Mesenchymal stem cell (in vitro differentiated cells and primary cell): ENCODE measurements at regions not wholly inside any gene's neighbourhood (a gene's known extent, or its start where the extent isn't known, plus 50 kb on each side); places are given as distances from the start of the nearest gene placed in this dataset.

Experiments used
- DNase-seq: peaks from one replicate; pipeline ENCODE4 v3.0.0-alpha.2; 2013
- H2AFZ ChIP-seq: one replicate; pipeline ENCODE4 v1.6.1; 2013; ENCODE audit warnings: low read depth, mild to moderate bottlenecking, control low read depth, inconsistent platforms, low read length, moderate library complexity
- H2AK5ac ChIP-seq: 2 replicates; pipeline ENCODE4 v1.6.1; 2013; ENCODE audit warnings: low read length, moderate library complexity, mild to moderate bottlenecking, inconsistent platforms; ENCODE audit not compliant: severe bottlenecking
- H2BK120ac ChIP-seq: one replicate; pipeline ENCODE4 v1.6.1; 2013; ENCODE audit warnings: low read depth, mild to moderate bottlenecking, inconsistent platforms, low read length, moderate library complexity
- H2BK12ac ChIP-seq, 2 experiments: one replicate each; pipeline ENCODE4 v1.6.1; 2013; ENCODE audit warnings: inconsistent platforms in 2 of 2, low read length in 2 of 2, mild to moderate bottlenecking in 2 of 2, moderate library complexity in 2 of 2, control low read depth in 1 of 2
- H2BK15ac ChIP-seq: one replicate; pipeline ENCODE4 v1.6.1; 2013; ENCODE audit warnings: mild to moderate bottlenecking, low read depth, inconsistent platforms; ENCODE audit not compliant: poor library complexity, severe bottlenecking
- H2BK5ac ChIP-seq: 2 replicates; pipeline ENCODE4 v1.6.1; 2013; ENCODE audit warnings: low read depth, mild to moderate bottlenecking, low read length, control low read depth, inconsistent platforms; ENCODE audit not compliant: poor library complexity, severe bottlenecking
- H3K14ac ChIP-seq, 2 experiments: one replicate each; pipeline ENCODE4 v1.6.1; 2013; ENCODE audit warnings: inconsistent platforms in 2 of 2, low read length in 2 of 2, control low read depth in 1 of 2, mild to moderate bottlenecking in 1 of 2, moderate library complexity in 1 of 2
- H3K18ac ChIP-seq, 2 experiments: one replicate each; pipeline ENCODE4 v1.6.1; 2013; ENCODE audit warnings: inconsistent platforms in 2 of 2, low read length in 2 of 2, control low read depth in 1 of 2, low read depth in 1 of 2, mild to moderate bottlenecking in 1 of 2
- H3K23ac ChIP-seq, 2 experiments: one replicate each; pipeline ENCODE4 v1.6.1; 2013; ENCODE audit warnings: inconsistent platforms in 2 of 2, low read length in 2 of 2, mild to moderate bottlenecking in 2 of 2, moderate library complexity in 2 of 2, control low read depth in 1 of 2
- H3K27ac ChIP-seq: 2 replicates; pipeline ENCODE4 v1.5.1; 2013; ENCODE audit warnings: mild to moderate bottlenecking, moderate library complexity, low read length, control low read depth, inconsistent platforms; ENCODE audit not compliant: poor library complexity, severe bottlenecking
- H3K27me3 ChIP-seq, 2 experiments: 2 replicates each; pipeline versions ENCODE4 v1.6.1 to v1.7.0; 2013; ENCODE audit warnings: low read length in 2 of 2, mild to moderate bottlenecking in 2 of 2, moderate library complexity in 2 of 2, control low read depth in 1 of 2, inconsistent platforms in 1 of 2; ENCODE audit not compliant: control insufficient read depth in 1 of 2, insufficient read depth in 1 of 2
- H3K36me3 ChIP-seq, 2 experiments: 2 replicates each; pipeline versions ENCODE4 v1.6.1 to v1.7.0; 2013; ENCODE audit warnings: low read length in 2 of 2, control low read depth in 1 of 2, inconsistent platforms in 1 of 2, low read depth in 1 of 2, mild to moderate bottlenecking in 1 of 2; ENCODE audit not compliant: insufficient read depth in 2 of 2, control insufficient read depth in 1 of 2
- H3K4ac ChIP-seq, 2 experiments: one replicate each; pipeline ENCODE4 v1.6.1; 2013; ENCODE audit warnings: inconsistent platforms in 2 of 2, low read length in 2 of 2, mild to moderate bottlenecking in 2 of 2, moderate library complexity in 2 of 2, control low read depth in 1 of 2, low read depth in 1 of 2
- H3K4me1 ChIP-seq: 2 replicates; pipeline ENCODE4 v1.6.1; 2013; ENCODE audit warnings: low read depth, low read length, control low read depth; ENCODE audit not compliant: control insufficient read depth, insufficient read depth
- H3K4me2 ChIP-seq: 2 replicates; pipeline ENCODE4 v1.6.1; 2013; ENCODE audit warnings: low read length, mild to moderate bottlenecking, inconsistent platforms; ENCODE audit not compliant: poor library complexity, severe bottlenecking
- H3K4me3 ChIP-seq, 2 experiments: 2 replicates each; pipeline versions ENCODE4 v1.5.1 to v1.7.0; 2013; ENCODE audit warnings: low read length in 2 of 2, mild to moderate bottlenecking in 2 of 2, control low read depth in 1 of 2, low read depth in 1 of 2; ENCODE audit not compliant: insufficient read depth in 1 of 2
- H3K79me1 ChIP-seq: replicated peaks from 2 replicates; pipeline ENCODE4 v1.6.1; 2013; ENCODE audit warnings: mild to moderate bottlenecking, control low read depth, low read length, inconsistent platforms; ENCODE audit not compliant: poor library complexity, severe bottlenecking
- H3K9ac ChIP-seq: 2 replicates; pipeline ENCODE4 v1.7.0; 2013; ENCODE audit warnings: mild to moderate bottlenecking, low read length, moderate library complexity
- H3K9me3 ChIP-seq: 2 replicates; pipeline ENCODE4 v1.7.0; 2013; ENCODE audit warnings: mild to moderate bottlenecking, low read length; ENCODE audit not compliant: control insufficient read depth
- H4K8ac ChIP-seq: one replicate; pipeline ENCODE4 v1.6.1; 2013; ENCODE audit warnings: inconsistent platforms, mild to moderate bottlenecking, low read length, moderate library complexity
- H4K91ac ChIP-seq: one replicate; pipeline ENCODE4 v1.6.1; 2013; ENCODE audit warnings: mild to moderate bottlenecking, low read length, inconsistent platforms
- WGBS: methylation state at CpG from one replicate; pipeline ENCODE4 v1.1.7; 2013; ENCODE audit warnings: mixed read lengths; 5-methylcytosine and 5-hydroxymethylcytosine counted together

- H2AK5ac ChIP-seq: no peak overlapping the region
- H4K91ac ChIP-seq: no peak overlapping the region
- H2AFZ ChIP-seq: no peak overlapping the region
- H3K27me3 ChIP-seq: peaks cover 0 to 29% of the 10 kb centered on the region in 2 experiments
- no peak overlapping the region for H4K8ac ChIP-seq
- peak overlapping the region in 1 of 2 experiments; percentile 7 for H2BK12ac ChIP-seq
- H3K4me2 ChIP-seq: no peak overlapping the region
- H3K27ac ChIP-seq: no peak overlapping the region
- H2BK5ac ChIP-seq: no peak overlapping the region
- H3K23ac ChIP-seq: no peak overlapping the region
- no peak overlapping the region for H2BK120ac ChIP-seq
- no peak overlapping the region for H3K14ac ChIP-seq
- no peaks in the 10 kb centered on the region for H3K36me3 ChIP-seq
- H3K79me1 ChIP-seq: no peaks in the 10 kb centered on the region
- no peak overlapping the region for H3K9ac ChIP-seq
- no peaks in the 10 kb centered on the region for H3K9me3 ChIP-seq
- no peak for DNase-seq
- no peak overlapping the region for H3K4ac ChIP-seq
- H3K4me1 ChIP-seq: no peaks in the 10 kb centered on the region
- whole genome bisulfite sequencing: 68% methylated on average over 7 of the region's 7 CpGs
- H3K4me3 ChIP-seq: no peak overlapping the region
- peak overlapping the region; percentile 35 for H2BK15ac ChIP-seq
- no peak overlapping the region for H3K18ac ChIP-seq
Measured at GRCh38 chr9:87800456-87800855, 74.5 kb downstream of the CTSL start.

GRCh38 chr9:87801013-87801412 lies 75.1 kb downstream of the CTSL start:
- DNase-seq: no peak
- no peak overlapping the region for H2AFZ ChIP-seq
- H3K4me2 ChIP-seq: no peak overlapping the region
- no peaks in the 10 kb centered on the region for H3K4me1 ChIP-seq
- H2BK5ac ChIP-seq: no peak overlapping the region
- no peak overlapping the region for H3K14ac ChIP-seq
- H3K36me3 ChIP-seq: no peaks in the 10 kb centered on the region
- no peak overlapping the region for H4K91ac ChIP-seq
- H3K9ac ChIP-seq: no peak overlapping the region
- H3K4me3 ChIP-seq: no peak overlapping the region
- no peak overlapping the region for H2BK120ac ChIP-seq
- H2BK12ac ChIP-seq: no peak overlapping the region
- H2AK5ac ChIP-seq: no peak overlapping the region
- H3K79me1 ChIP-seq: no peaks in the 10 kb centered on the region
- no peak overlapping the region for H3K23ac ChIP-seq
- H3K9me3 ChIP-seq: no peaks in the 10 kb centered on the region
- no peak overlapping the region for H3K27ac ChIP-seq
- no peak overlapping the region for H4K8ac ChIP-seq
- H3K27me3 ChIP-seq: peaks cover 0 to 33% of the 10 kb centered on the region in 2 experiments
- H3K18ac ChIP-seq: no peak overlapping the region
- no peak overlapping the region for H2BK15ac ChIP-seq
- WGBS: 76% methylated on average over 2 of the region's 4 CpGs
- no peak overlapping the region for H3K4ac ChIP-seq

DNA sequence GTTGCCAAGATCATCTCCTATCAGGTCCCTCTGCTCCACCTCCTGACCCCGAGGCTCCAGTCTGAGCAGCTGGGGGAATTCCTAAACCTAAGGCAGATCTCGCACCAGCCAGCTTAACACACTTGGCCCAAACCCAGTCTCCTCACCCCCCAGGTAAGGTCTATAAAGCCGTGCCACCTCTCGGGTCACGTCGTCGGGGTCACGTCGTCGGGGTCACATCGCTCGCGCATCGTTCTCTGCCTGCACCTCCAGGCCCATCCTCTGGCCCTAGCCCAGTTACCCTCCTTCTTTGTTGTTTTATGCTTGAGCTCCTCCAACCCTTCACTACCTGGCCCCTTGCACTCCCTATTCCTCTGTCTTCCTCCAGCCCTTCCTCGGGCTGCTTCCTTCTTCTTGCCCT lies 77.2 kb downstream of the CTSL start:
- Histone ChIP-seq H4K8ac (no peak overlapping the region), H3K79me1 (no peaks in the 10 kb centered on the region), H3K4me2 (no peak overlapping the region), H3K14ac (no peak overlapping the region), H2BK5ac (no peak overlapping the region), H2AK5ac (no peak overlapping the region), H3K27ac (no peak overlapping the region), H2BK120ac (no peak overlapping the region), H3K4ac (peak overlapping the region in 1 of 2 experiments; percentile 10), H3K4me3 (no peak overlapping the region), H3K9me3 (peaks cover under 1% of the 10 kb centered on the region), H3K9ac (no peak overlapping the region), H3K4me1 (no peaks in the 10 kb centered on the region), H2BK15ac (no peak overlapping the region), H3K27me3 (peaks cover 0 to 42% of the 10 kb centered on the region in 2 experiments), H2BK12ac (no peak overlapping the region), H2AFZ (no peak overlapping the region), H3K18ac (no peak overlapping the region), H3K23ac (no peak overlapping the region), H3K36me3 (no peaks in the 10 kb centered on the region), H4K91ac (peak overlapping the region; percentile 45)
- 90% methylated on average over 15 of the region's 15 CpGs for WGBS
- DNase-seq: no peak

DNA sequence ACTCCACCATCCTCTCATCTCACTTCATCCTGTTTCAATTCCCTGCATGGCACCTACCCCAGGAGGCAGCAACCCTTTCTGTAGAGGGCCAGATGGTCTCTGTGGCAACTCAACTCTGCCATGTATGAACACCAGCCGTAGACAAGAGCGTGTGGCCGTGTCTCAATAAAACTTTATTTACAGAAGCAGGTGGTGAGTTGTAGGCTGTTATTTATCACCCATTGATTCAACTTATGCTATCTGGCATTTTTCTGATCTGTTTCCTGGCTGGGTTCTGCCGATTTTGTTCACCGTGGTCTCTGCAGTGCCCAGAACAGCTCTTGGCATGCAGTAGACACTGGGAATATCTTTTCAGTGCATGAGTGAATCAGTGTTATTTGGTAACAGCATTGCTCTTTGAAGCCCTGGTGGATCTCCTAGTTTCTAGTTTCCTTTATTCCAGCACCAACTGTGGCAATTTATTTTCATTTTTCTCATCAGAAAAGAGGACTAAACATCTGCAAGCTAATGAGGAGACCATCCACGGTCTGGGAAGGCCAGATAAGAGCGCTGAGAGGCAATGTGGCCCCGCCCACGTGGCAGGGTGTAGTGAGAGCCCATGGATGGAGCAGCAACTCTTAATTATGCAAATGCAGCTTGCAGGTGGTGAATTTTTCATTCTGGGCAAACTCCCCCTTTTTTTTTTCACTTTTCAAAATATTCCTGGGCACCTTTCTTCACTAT lies 77.9 kb downstream of the CTSL start:
- H4K91ac ChIP-seq: no peak overlapping the region
- no peak overlapping the region for H2BK12ac ChIP-seq
- no peak overlapping the region for H3K4me2 ChIP-seq

More for the DNA sequence above, 77.9 kb downstream of the CTSL start:
- H3K4ac ChIP-seq: no peak overlapping the region
- H3K4me1 ChIP-seq: no peaks in the 10 kb centered on the region
- H3K4me3 ChIP-seq: no peak overlapping the region
- H3K23ac ChIP-seq: no peak overlapping the region
- H3K9ac ChIP-seq: no peak overlapping the region
- H2AK5ac ChIP-seq: no peak overlapping the region
- no peak overlapping the region for H2BK15ac ChIP-seq
- peaks cover 6% of the 10 kb centered on the region for H3K9me3 ChIP-seq
- H3K27me3 ChIP-seq: peaks cover 0 to 42% of the 10 kb centered on the region in 2 experiments
- H4K8ac ChIP-seq: no peak overlapping the region
- WGBS: 88% methylated on average over 6 of the region's 9 CpGs
- H2AFZ ChIP-seq: no peak overlapping the region
- H3K27ac ChIP-seq: no peak overlapping the region
- no peak overlapping the region for H2BK120ac ChIP-seq
- H3K18ac ChIP-seq: no peak overlapping the region
- H3K14ac ChIP-seq: no peak overlapping the region
- H2BK5ac ChIP-seq: no peak overlapping the region
- DNase-seq: no peak
- H3K79me1 ChIP-seq: no peaks in the 10 kb centered on the region
- H3K36me3 ChIP-seq: no peaks in the 10 kb centered on the region
